Erythroblast (primary cell): ENCODE measurements at regions not wholly inside any gene's neighbourhood (a gene's known extent, or its start where the extent isn't known, plus 50 kb on each side); places are given as distances from the start of the nearest gene placed in this dataset.

Source experiments
- GATA1 ChIP-seq: IDR thresholded peaks from 2 replicates; pipeline ENCODE4 v1.6.1; 2011; ENCODE audit warnings: low read depth, mild to moderate bottlenecking, control low read depth, low read length, moderate library complexity
- POLR2A ChIP-seq: IDR thresholded peaks from 2 replicates; pipeline ENCODE4 v1.6.1; 2011; ENCODE audit warnings: mild to moderate bottlenecking, low read length

GRCh38 chr6:82738773-82739172 lies 326.9 kb downstream of the UBE3D start:
- no peak for TF ChIP-seq POLR2A
- no peak for TF ChIP-seq GATA1
